Ishikawa (cell line): ENCODE measurements at regions not wholly inside any gene's neighbourhood (a gene's known extent, or its start where the extent isn't known, plus 50 kb on each side); places are given as distances from the start of the nearest gene placed in this dataset.

Experiments used
- CREB1 ChIP-seq: IDR thresholded peaks from 2 replicates; pipeline ENCODE4 v1.6.1; 2012; ENCODE audit warnings: low read depth
- EP300 ChIP-seq: IDR thresholded peaks from 2 replicates; pipeline ENCODE4 v1.6.1; 2012; ENCODE audit warnings: borderline replicate concordance
- MAX ChIP-seq: IDR thresholded peaks from 2 replicates; pipeline ENCODE4 v1.6.1; 2012
- NFIC ChIP-seq: IDR thresholded peaks from 2 replicates; pipeline ENCODE4 v1.6.1; 2012
- RAD21 ChIP-seq: IDR thresholded peaks from 2 replicates; pipeline ENCODE4 v1.6.1; 2012; ENCODE audit warnings: low read depth
- REST ChIP-seq: IDR thresholded peaks from 2 replicates; pipeline ENCODE4 v1.6.1; 2012; ENCODE audit warnings: low read depth, mild to moderate bottlenecking
- TAF1 ChIP-seq: IDR thresholded peaks from 2 replicates; pipeline ENCODE4 v1.6.1; 2012; ENCODE audit warnings: low read depth, mild to moderate bottlenecking
- TCF12 ChIP-seq: IDR thresholded peaks from 2 replicates; pipeline ENCODE4 v1.6.1; 2012; ENCODE audit warnings: low read depth
- TEAD4 ChIP-seq: IDR thresholded peaks from 2 replicates; pipeline ENCODE4 v1.6.1; 2012
- USF1 ChIP-seq: IDR thresholded peaks from 2 replicates; pipeline ENCODE4 v1.6.1; 2012
- YY1 ChIP-seq: IDR thresholded peaks from 2 replicates; pipeline ENCODE4 v1.6.1; 2012; ENCODE audit warnings: low read depth

GRCh38 chr1:99535470-99536164 is 110.3 kb upstream of the PALMD start:
- TF ChIP-seq TAF1 (no peak), TEAD4 (no peak), RAD21 (no peak), EP300 (no peak), REST (no peak), YY1 (no peak), USF1 (no peak), CREB1 (no peak), MAX (no peak), NFIC (no peak), TCF12 (no peak)
